GM12892 (cell line): ENCODE measurements at regions not wholly inside any gene's neighbourhood (a gene's known extent, or its start where the extent isn't known, plus 50 kb on each side); places are given as distances from the start of the nearest gene placed in this dataset.

Experiments
- POLR2AphosphoS5 ChIP-seq: IDR thresholded peaks from 2 replicates; pipeline ENCODE4 v1.6.1; 2011; ENCODE audit warnings: low read depth, low read length, control low read depth
- TAF1 ChIP-seq: IDR thresholded peaks from 2 replicates; pipeline ENCODE4 v1.6.1; 2011; ENCODE audit warnings: low read depth, mild to moderate bottlenecking, control low read depth, low read length, borderline replicate concordance

- TF ChIP-seq POLR2AphosphoS5 (no peak), TAF1 (no peak)
These were observed 602.1 kb downstream of the PSAT1 start for GRCh38 chr9:78899006-78899405.
